SK-N-SH (cell line): ENCODE measurements at regions not wholly inside any gene's neighbourhood (a gene's known extent, or its start where the extent isn't known, plus 50 kb on each side); places are given as distances from the start of the nearest gene placed in this dataset.

Experiments
- CTCF ChIA-PET: fragments of 300-600, 350-600 bp; formaldehyde crosslinking; extraction: SDS; loops from one replicate; lab custom pipeline; 2021; lab: Yijun Ruan, JAX
- POLR2A ChIA-PET: fragments of 350-600 bp; sonication (Branson Sonifier 250); formaldehyde crosslinking; extraction: SDS; loops from one replicate; lab custom pipeline; 2020; ENCODE audit warnings: antibody characterized with exemption, inconsistent platforms; lab: Yijun Ruan, JAX
- DNase-seq: peaks from one replicate; pipeline ENCODE4 v3.0.0; 2012
- H2AFZ ChIP-seq: fragments of 200-600 bp; sonication (generic); 2 replicates; pipeline ENCODE4 v1.8.1; 2016; ENCODE audit warnings: antibody characterized with exemption, mild to moderate bottlenecking, low read depth
- H3F3A ChIP-seq: fragments of 200-600 bp; sonication (generic); replicated peaks from 2 replicates; pipeline ENCODE3; 2016; ENCODE audit warnings: antibody characterized with exemption, mild to moderate bottlenecking; ENCODE audit not compliant: insufficient read depth
- H3K27ac ChIP-seq, 2 experiments: fragments of 200-500 bp in 1 of 2; fragments of 200-600 bp in 1 of 2; sonication (Bioruptor generic) in 1 of 2; sonication (generic), shearing (Covaris generic) in 1 of 2; 2 replicates each; pipeline versions ENCODE4 v1.5.1 to v1.6.1; 2014 to 2016; ENCODE audit warnings: low read depth in 2 of 2, inconsistent platforms in 1 of 2, low read length in 1 of 2, mild to moderate bottlenecking in 1 of 2, mixed read lengths in 1 of 2
- H3K27me3 ChIP-seq: fragments of 200-600 bp; sonication (generic), shearing (Covaris generic); 2 replicates; pipeline ENCODE4 v1.6.1; 2016; ENCODE audit warnings: mixed run types; ENCODE audit not compliant: insufficient read depth
- H3K36me3 ChIP-seq, 2 experiments: fragments of 200-500 bp in 1 of 2; fragments of 200-600 bp in 1 of 2; sonication (Bioruptor generic) in 1 of 2; sonication (generic) in 1 of 2; replicated peaks in 1 of 2; 2 replicates each; pipeline versions ENCODE3 to v1.5.1; 2014 to 2016; ENCODE audit warnings: low read length in 1 of 2, mild to moderate bottlenecking in 1 of 2; ENCODE audit not compliant: insufficient read depth in 2 of 2, control insufficient read depth in 1 of 2
- H3K4me1 ChIP-seq, 2 experiments: fragments of 200-500 bp in 1 of 2; fragments of 200-600 bp in 1 of 2; sonication (Bioruptor generic) in 1 of 2; sonication (generic), shearing (Covaris generic) in 1 of 2; 2 replicates each; pipeline versions ENCODE4 v1.5.1 to v1.6.1; 2014 to 2016; ENCODE audit warnings: low read depth in 1 of 2, low read length in 1 of 2, mixed run types in 1 of 2; ENCODE audit not compliant: insufficient read depth in 2 of 2, control insufficient read depth in 1 of 2
- H3K4me2 ChIP-seq: fragments of 200-600 bp; sonication (generic), shearing (Covaris generic); 2 replicates; pipeline ENCODE4 v1.6.1; 2017; ENCODE audit warnings: mixed run types
- H3K4me3 ChIP-seq, 2 experiments: fragments of 200-500 bp in 1 of 2; fragments of 200-600 bp in 1 of 2; sonication (Bioruptor generic) in 1 of 2; sonication (generic), shearing (Covaris generic) in 1 of 2; 2 replicates each; pipeline versions ENCODE4 v1.5.1 to v1.8.1; 2014 to 2016; ENCODE audit warnings: low read depth in 2 of 2, inconsistent platforms in 1 of 2, low read length in 1 of 2, mild to moderate bottlenecking in 1 of 2, mixed read lengths in 1 of 2, moderate library complexity in 1 of 2
- H3K79me2 ChIP-seq: fragments of 200-600 bp; sonication (generic); 2 replicates; pipeline ENCODE4 v1.8.1; 2017; ENCODE audit warnings: mild to moderate bottlenecking; ENCODE audit not compliant: insufficient read depth
- H3K9ac ChIP-seq: fragments of 200-600 bp; sonication (generic); 2 replicates; pipeline ENCODE4 v1.6.1; 2017; ENCODE audit warnings: mixed run types
- H3K9me2 ChIP-seq: fragments of 200-600 bp; sonication (generic); 2 replicates; pipeline ENCODE4 v1.6.1; 2017; ENCODE audit warnings: mixed run types
- H3K9me3 ChIP-seq: fragments of 200-600 bp; sonication (generic); 2 replicates; pipeline ENCODE4 v1.6.1; 2017; ENCODE audit warnings: mixed run types, mild to moderate bottlenecking, moderate library complexity
- H4K20me1 ChIP-seq: fragments of 200-600 bp; sonication (generic); 2 replicates; pipeline ENCODE4 v1.6.1; 2017; ENCODE audit warnings: mild to moderate bottlenecking, mixed run types; ENCODE audit not compliant: insufficient read depth
- CHD2 ChIP-seq: fragments of 150-350 bp; IDR thresholded peaks from 2 replicates; pipeline ENCODE4 v1.6.1; 2018; ENCODE audit warnings: low read length; ENCODE audit not compliant: partially characterized antibody
- FOXJ3 ChIP-seq: sonication (generic); formaldehyde crosslinking; IDR thresholded peaks from 2 replicates; pipeline ENCODE4 v1.5.1; 2020; ENCODE audit warnings: mild to moderate bottlenecking, missing genetic modification reagents
- GABPA ChIP-seq: IDR thresholded peaks from 2 replicates; pipeline ENCODE4 v1.4.0; 2012; ENCODE audit warnings: low read depth, mild to moderate bottlenecking
- MXI1 ChIP-seq: IDR thresholded peaks from 2 replicates; pipeline ENCODE4 v1.6.1; 2012; ENCODE audit warnings: mild to moderate bottlenecking, low read depth, low read length, improper control_type of control experiment
- RCOR1 ChIP-seq: fragments of 150-350 bp; IDR thresholded peaks from 2 replicates; pipeline ENCODE4 v1.6.1; 2017; ENCODE audit warnings: antibody characterized with exemption, low read length
- RFX5 ChIP-seq: IDR thresholded peaks from 2 replicates; pipeline ENCODE4 v1.6.1; 2012; ENCODE audit warnings: mild to moderate bottlenecking, improper control_type of control experiment, low read length
- RXRA ChIP-seq: IDR thresholded peaks from 2 replicates; pipeline ENCODE4 v1.4.0; 2012; ENCODE audit warnings: low read depth, mild to moderate bottlenecking, borderline replicate concordance
- SIN3A ChIP-seq: IDR thresholded peaks from 2 replicates; pipeline ENCODE4 v1.6.1; 2012; ENCODE audit warnings: low read depth, mild to moderate bottlenecking, low read length, moderate library complexity, borderline replicate concordance
- TEAD4 ChIP-seq: IDR thresholded peaks from 2 replicates; pipeline ENCODE4 v1.4.0; 2012; ENCODE audit warnings: mild to moderate bottlenecking, borderline replicate concordance; ENCODE audit not compliant: insufficient read depth
- WGBS: methylation state at CpG from one replicate; pipeline ENCODE4 v1.1.6; 2017; ENCODE audit warnings: low lambda C conversion rate; 5-methylcytosine and 5-hydroxymethylcytosine counted together
- TF ChIP-seq, protein P1 (sequence below): fragments of 150-350 bp; IDR thresholded peaks from 2 replicates; pipeline ENCODE4 v1.6.1; 2016; ENCODE audit warnings: mild to moderate bottlenecking, low read depth, low read length
- TF ChIP-seq, protein P2 (sequence below): IDR thresholded peaks from 2 replicates; pipeline ENCODE4 v1.6.1; 2012; ENCODE audit warnings: mild to moderate bottlenecking, low read depth, low read length, moderate library complexity
- TF ChIP-seq, protein P3 (sequence below): IDR thresholded peaks from 2 replicates; pipeline ENCODE4; 2012
- TF ChIP-seq, protein P4 (sequence below): IDR thresholded peaks from 2 replicates; pipeline ENCODE4 v1.4.0; 2012; ENCODE audit warnings: low read depth, borderline replicate concordance

DNA sequence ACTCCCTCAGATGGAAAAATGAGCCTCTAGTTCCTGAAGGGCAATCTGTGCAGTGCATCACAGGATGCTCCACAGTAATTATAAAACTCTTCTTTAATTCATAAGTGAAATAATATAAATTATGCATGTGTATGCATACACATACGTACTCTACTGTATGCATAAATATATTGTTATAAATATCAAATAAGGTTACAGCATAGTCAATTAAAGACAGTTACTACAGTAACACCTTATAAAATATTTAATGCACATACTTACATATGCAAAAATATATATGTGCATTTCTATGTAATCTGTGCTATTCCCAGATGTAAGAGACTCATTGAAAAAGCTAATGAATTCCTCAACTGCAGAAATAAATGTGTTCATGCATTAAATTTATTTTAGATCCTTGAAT is 1515.1 kb downstream of the CDH11 start:
- WGBS: 55% methylated on average over 1 of the region's 1 CpG
- TF ChIP-seq FOXJ3 (CRISPR knock-in tag) (no peak), MXI1 (no peak), TEAD4 (no peak), RFX5 (no peak), RXRA (no peak), CHD2 (no peak), SIN3A (no peak)
- ChIA-PET CTCF (no interaction called here), POLR2A (no interaction called here)
- DNase-seq: no peak
- no peaks in the 10 kb centered on the region for H3K27me3 ChIP-seq
- no peaks in the 10 kb centered on the region for H3K4me1 ChIP-seq
- no peaks in the 10 kb centered on the region for H3K79me2 ChIP-seq
- no peak overlapping the region for H2AFZ ChIP-seq
- H3K4me3 ChIP-seq: no peak overlapping the region
- H3K4me2 ChIP-seq: no peak overlapping the region
- no peak overlapping the region for H3K27ac ChIP-seq
- no peaks in the 10 kb centered on the region for H3K36me3 ChIP-seq
- H3K9me3 ChIP-seq: no peaks in the 10 kb centered on the region
- no peaks in the 10 kb centered on the region for H4K20me1 ChIP-seq
- H3K9ac ChIP-seq: no peak overlapping the region
- no peaks in the 10 kb centered on the region for H3F3A ChIP-seq
- no peaks in the 10 kb centered on the region for H3K9me2 ChIP-seq

DNA sequence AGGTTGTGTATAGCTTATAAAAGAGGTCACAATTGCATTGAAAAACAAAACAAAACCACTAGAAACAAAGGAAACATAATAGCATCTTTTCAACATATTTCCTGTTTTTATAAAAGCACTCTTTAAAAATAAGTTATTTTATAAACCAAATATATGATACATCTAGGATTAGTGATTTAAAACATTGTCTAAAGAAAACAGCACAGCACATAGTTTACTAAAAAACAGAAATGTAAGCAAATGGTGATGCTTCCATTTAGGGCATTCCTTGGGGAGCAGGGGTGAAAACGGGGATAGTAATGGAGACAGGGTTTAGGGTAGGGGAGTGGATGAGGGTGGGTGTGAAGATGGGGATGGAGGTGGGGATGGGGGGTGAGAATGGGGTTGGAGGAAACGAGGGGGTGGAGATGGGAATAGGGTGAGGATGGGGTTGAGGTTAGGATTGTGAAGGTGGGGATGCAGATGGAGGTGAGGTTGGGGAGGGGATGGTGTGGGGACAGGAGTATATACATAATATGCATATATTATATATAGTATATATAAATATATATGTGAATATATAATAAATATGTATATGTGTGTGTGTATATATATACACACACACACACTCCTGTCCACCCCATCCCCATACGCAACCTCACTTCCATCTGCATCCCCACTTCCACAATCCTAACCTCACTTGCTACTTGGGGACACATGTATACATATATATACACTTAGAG is 1519.5 kb downstream of the CDH11 start:
- H3K36me3 ChIP-seq: no peaks in the 10 kb centered on the region
- H3K4me2 ChIP-seq: no peak overlapping the region
- TF ChIP-seq GABPA (no peak), RCOR1 (no peak), SIN3A (no peak)
- no peak overlapping the region for H3K9ac ChIP-seq
- H3K4me3 ChIP-seq: no peak overlapping the region
- ChIA-PET CTCF (no interaction called here), POLR2A (no interaction called here)
- no peaks in the 10 kb centered on the region for H3F3A ChIP-seq
- H3K27me3 ChIP-seq: no peaks in the 10 kb centered on the region
- H3K27ac ChIP-seq: no peak overlapping the region
- no peak overlapping the region for H2AFZ ChIP-seq
- H3K79me2 ChIP-seq: no peaks in the 10 kb centered on the region
- H3K9me2 ChIP-seq: no peaks in the 10 kb centered on the region
- no peaks in the 10 kb centered on the region for H3K9me3 ChIP-seq
- no peak for DNase-seq
- WGBS: 28% methylated on average over 3 of the region's 3 CpGs
- no peaks in the 10 kb centered on the region for H4K20me1 ChIP-seq
- H3K4me1 ChIP-seq: no peaks in the 10 kb centered on the region

DNA sequence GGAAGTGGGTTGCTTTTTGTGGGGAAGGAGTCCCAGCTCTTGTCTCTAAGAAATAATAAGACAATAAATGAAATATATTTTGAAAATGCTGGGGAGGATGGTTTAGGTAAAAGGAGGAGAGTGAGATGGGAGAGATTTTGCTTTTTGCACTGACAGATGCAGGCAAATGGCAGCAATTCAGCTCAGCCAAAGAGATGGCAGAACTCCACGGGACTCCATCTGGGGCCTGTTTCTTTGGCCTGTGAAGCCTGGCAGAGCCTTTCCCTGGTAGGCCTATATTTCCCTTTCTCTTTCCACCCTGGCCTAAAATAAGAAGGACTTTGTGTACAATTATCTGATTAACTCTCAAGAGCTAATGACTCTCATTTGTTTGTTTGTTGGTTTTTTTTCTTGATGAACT is 1525.1 kb downstream of the CDH11 start:
- H3K4me1 ChIP-seq: no peaks in the 10 kb centered on the region
- POLR2A ChIA-PET: no interaction called here
- H3K9ac ChIP-seq: no peak overlapping the region
- H3K27me3 ChIP-seq: no peaks in the 10 kb centered on the region
- no peaks in the 10 kb centered on the region for H3K79me2 ChIP-seq
- no peak overlapping the region for H3K4me2 ChIP-seq
- 73% methylated on average over 1 of the region's 1 CpG for WGBS
- H3K9me2 ChIP-seq: 0 out of 2 replicates have a peak, but pooled peaks cover 3% of the 10 kb centered on the region
- no peak overlapping the region for H3K27ac ChIP-seq
- H2AFZ ChIP-seq: no peak overlapping the region
- CTCF ChIA-PET: no interaction called here
- no peak for DNase-seq
- no peaks in the 10 kb centered on the region for H3F3A ChIP-seq
- H3K36me3 ChIP-seq: no peaks in the 10 kb centered on the region
- no peaks in the 10 kb centered on the region for H4K20me1 ChIP-seq
- no peaks in the 10 kb centered on the region for H3K9me3 ChIP-seq
- H3K4me3 ChIP-seq: no peak overlapping the region
- TF ChIP-seq, protein P1, sequence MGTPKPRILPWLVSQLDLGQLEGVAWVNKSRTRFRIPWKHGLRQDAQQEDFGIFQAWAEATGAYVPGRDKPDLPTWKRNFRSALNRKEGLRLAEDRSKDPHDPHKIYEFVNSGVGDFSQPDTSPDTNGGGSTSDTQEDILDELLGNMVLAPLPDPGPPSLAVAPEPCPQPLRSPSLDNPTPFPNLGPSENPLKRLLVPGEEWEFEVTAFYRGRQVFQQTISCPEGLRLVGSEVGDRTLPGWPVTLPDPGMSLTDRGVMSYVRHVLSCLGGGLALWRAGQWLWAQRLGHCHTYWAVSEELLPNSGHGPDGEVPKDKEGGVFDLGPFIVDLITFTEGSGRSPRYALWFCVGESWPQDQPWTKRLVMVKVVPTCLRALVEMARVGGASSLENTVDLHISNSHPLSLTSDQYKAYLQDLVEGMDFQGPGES: no peak
- TF ChIP-seq, protein P2, sequence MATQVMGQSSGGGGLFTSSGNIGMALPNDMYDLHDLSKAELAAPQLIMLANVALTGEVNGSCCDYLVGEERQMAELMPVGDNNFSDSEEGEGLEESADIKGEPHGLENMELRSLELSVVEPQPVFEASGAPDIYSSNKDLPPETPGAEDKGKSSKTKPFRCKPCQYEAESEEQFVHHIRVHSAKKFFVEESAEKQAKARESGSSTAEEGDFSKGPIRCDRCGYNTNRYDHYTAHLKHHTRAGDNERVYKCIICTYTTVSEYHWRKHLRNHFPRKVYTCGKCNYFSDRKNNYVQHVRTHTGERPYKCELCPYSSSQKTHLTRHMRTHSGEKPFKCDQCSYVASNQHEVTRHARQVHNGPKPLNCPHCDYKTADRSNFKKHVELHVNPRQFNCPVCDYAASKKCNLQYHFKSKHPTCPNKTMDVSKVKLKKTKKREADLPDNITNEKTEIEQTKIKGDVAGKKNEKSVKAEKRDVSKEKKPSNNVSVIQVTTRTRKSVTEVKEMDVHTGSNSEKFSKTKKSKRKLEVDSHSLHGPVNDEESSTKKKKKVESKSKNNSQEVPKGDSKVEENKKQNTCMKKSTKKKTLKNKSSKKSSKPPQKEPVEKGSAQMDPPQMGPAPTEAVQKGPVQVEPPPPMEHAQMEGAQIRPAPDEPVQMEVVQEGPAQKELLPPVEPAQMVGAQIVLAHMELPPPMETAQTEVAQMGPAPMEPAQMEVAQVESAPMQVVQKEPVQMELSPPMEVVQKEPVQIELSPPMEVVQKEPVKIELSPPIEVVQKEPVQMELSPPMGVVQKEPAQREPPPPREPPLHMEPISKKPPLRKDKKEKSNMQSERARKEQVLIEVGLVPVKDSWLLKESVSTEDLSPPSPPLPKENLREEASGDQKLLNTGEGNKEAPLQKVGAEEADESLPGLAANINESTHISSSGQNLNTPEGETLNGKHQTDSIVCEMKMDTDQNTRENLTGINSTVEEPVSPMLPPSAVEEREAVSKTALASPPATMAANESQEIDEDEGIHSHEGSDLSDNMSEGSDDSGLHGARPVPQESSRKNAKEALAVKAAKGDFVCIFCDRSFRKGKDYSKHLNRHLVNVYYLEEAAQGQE: no peak
- TF ChIP-seq, protein P3, sequence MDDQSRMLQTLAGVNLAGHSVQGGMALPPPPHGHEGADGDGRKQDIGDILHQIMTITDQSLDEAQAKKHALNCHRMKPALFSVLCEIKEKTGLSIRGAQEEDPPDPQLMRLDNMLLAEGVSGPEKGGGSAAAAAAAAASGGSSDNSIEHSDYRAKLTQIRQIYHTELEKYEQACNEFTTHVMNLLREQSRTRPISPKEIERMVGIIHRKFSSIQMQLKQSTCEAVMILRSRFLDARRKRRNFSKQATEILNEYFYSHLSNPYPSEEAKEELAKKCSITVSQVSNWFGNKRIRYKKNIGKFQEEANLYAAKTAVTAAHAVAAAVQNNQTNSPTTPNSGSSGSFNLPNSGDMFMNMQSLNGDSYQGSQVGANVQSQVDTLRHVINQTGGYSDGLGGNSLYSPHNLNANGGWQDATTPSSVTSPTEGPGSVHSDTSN: no peak
- TF ChIP-seq, protein P4, sequence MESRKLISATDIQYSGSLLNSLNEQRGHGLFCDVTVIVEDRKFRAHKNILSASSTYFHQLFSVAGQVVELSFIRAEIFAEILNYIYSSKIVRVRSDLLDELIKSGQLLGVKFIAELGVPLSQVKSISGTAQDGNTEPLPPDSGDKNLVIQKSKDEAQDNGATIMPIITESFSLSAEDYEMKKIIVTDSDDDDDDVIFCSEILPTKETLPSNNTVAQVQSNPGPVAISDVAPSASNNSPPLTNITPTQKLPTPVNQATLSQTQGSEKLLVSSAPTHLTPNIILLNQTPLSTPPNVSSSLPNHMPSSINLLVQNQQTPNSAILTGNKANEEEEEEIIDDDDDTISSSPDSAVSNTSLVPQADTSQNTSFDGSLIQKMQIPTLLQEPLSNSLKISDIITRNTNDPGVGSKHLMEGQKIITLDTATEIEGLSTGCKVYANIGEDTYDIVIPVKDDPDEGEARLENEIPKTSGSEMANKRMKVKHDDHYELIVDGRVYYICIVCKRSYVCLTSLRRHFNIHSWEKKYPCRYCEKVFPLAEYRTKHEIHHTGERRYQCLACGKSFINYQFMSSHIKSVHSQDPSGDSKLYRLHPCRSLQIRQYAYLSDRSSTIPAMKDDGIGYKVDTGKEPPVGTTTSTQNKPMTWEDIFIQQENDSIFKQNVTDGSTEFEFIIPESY: no peak
- no peak for TF ChIP-seq FOXJ3 (CRISPR knock-in tag)
